ENCODE measurements at regions not wholly inside any gene's neighbourhood (a gene's known extent, or its start where the extent isn't known, plus 50 kb on each side); places are given as distances from the start of the nearest gene placed in this dataset.

GRCh38 chr20:24763386-24764026, 185.6 kb upstream of the CST7 start:
- TF ChIP-seq POLR2AphosphoS5 (IDR thresholded peaks at IDR 0.05; ENCODE audit: borderline replicate concordance, low read depth, low read length) (no peak), EZH2 (IDR thresholded peaks at IDR 0.05) (no peak)

Data from SK-N-MC (cell line).